ENCODE measurements at regions not wholly inside any gene's neighbourhood (a gene's known extent, or its start where the extent isn't known, plus 50 kb on each side); places are given as distances from the start of the nearest gene placed in this dataset.

- no peak for TF ChIP-seq CTCF (conservative IDR thresholded peaks at IDR 0.05; ENCODE audit: low read length)
- TF ChIP-seq EZH2phosphoT487 (IDR thresholded peaks at IDR 0.05; ENCODE audit: borderline replicate concordance): no peak
These were observed 185.0 kb downstream of the MATN1 start for GRCh38 chr1:30538226-30538992.
